ENCODE measurements at regions not wholly inside any gene's neighbourhood (a gene's known extent, or its start where the extent isn't known, plus 50 kb on each side); places are given as distances from the start of the nearest gene placed in this dataset.

- no peak for TF ChIP-seq SETDB1 (IDR thresholded peaks at IDR 0.05; ENCODE audit: insufficient read length, low read length)
- TF ChIP-seq CTCF (tag by site-specific recombination; IDR thresholded peaks at IDR 0.05) = no peak
- TF ChIP-seq ZBTB26 (tag by site-specific recombination; optimal IDR thresholded peaks at IDR 0.05) = no peak
- no peak for TF ChIP-seq PRDM10 (tag by site-specific recombination; IDR thresholded peaks at IDR 0.05)
- no peak for TF ChIP-seq ZNF704 (tag by site-specific recombination; IDR thresholded peaks at IDR 0.05)
- no peak for TF ChIP-seq ZBTB1 (tag by site-specific recombination; IDR thresholded peaks at IDR 0.05)
Observed at GRCh38 chr4:108445716-108446115, 174.7 kb upstream of the RPL34 start.
